Gastroesophageal sphincter (tissue), 3 donors: ENCODE measurements at regions not wholly inside any gene's neighbourhood (a gene's known extent, or its start where the extent isn't known, plus 50 kb on each side); places are given as distances from the start of the nearest gene placed in this dataset.

ENCODE experiments used
- CTCF ChIP-seq, 4 experiments: fragments of 200-600 bp in 2 of 4; fragments of 450-650 bp in 2 of 4; sonication (generic) in 1 of 4; IDR thresholded peaks; one replicate each; pipeline ENCODE4 v1.5.1; 2017 to 2019; ENCODE audit warnings: antibody characterized with exemption in 4 of 4, mild to moderate bottlenecking in 2 of 4, moderate library complexity in 2 of 4
- EP300 ChIP-seq: sonication (generic); formaldehyde crosslinking; IDR thresholded peaks from one replicate; pipeline ENCODE4 v1.6.1; 2017; ENCODE audit warnings: antibody characterized with exemption, mild to moderate bottlenecking
- POLR2A ChIP-seq, 2 donors: fragments of 450-650 bp; IDR thresholded peaks; one replicate each; pipeline ENCODE4 v1.6.1; 2017; ENCODE audit warnings: antibody characterized with exemption in 2 of 2, mild to moderate bottlenecking in 2 of 2, moderate library complexity in 1 of 2
- POLR2AphosphoS5 ChIP-seq: sonication (generic); formaldehyde crosslinking; IDR thresholded peaks from one replicate; pipeline ENCODE4 v1.6.1; 2017; ENCODE audit warnings: antibody characterized with exemption

- no peak for TF ChIP-seq CTCF (IDR thresholded peaks at IDR 0.05)
- no peak for TF ChIP-seq EP300
- no peak for TF ChIP-seq POLR2A (IDR thresholded peaks at IDR 0.05)
- TF ChIP-seq POLR2AphosphoS5, result no peak
These were observed 538.5 kb downstream of the BMP2 start for GRCh38 chr20:7305976-7306375.
